ENCODE measurements at regions not wholly inside any gene's neighbourhood (a gene's known extent, or its start where the extent isn't known, plus 50 kb on each side); places are given as distances from the start of the nearest gene placed in this dataset.

DNA sequence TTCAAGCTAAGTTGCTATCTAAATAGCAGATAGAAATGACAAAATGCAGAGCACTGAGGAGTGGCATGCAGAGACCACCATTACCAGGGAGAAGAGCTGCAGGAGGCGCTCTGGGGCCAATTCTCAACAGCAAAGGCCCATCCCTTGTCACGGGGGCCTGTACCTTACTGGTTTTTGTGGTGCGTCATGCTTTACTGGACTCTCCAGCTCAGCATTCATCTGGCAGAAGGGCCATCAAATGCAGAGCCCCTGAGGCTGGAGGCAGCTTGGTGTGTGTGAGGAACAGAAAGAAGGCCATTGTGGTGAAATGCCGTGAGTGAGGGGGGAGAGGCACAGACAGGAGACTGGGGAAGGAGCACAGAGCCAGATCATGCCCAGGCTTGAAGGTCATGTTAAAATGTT, 56.5 kb upstream of the NAV2 start:
- Histone ChIP-seq H3K9ac (ENCODE audit: low read depth, low read length) (no peak overlapping the region), H3K9me3 (ENCODE audit: insufficient read depth, low read length, severe bottlenecking) (no peaks in the 10 kb centered on the region), H3K27me3 (ENCODE audit: insufficient read depth, low read length, poor library complexity) (no peaks in the 10 kb centered on the region), H3K4me1 (ENCODE audit: insufficient read depth, low read length) (no peaks in the 10 kb centered on the region), H3K4me2 (ENCODE audit: insufficient read depth, low read length) (no peak overlapping the region), H3K36me3 (ENCODE audit: insufficient read depth, low read length) (no peaks in the 10 kb centered on the region), H3K4me3 (ENCODE audit: low read depth in 1 of 2, low read length in 2 of 2) (no peak overlapping the region), H3K27ac (ENCODE audit: low read length) (no peak overlapping the region), H3K79me2 (ENCODE audit: insufficient read depth, low read length) (no peaks in the 10 kb centered on the region), H4K20me1 (ENCODE audit: insufficient read depth, low read length) (no peaks in the 10 kb centered on the region), H2AFZ (ENCODE audit: low read depth, low read length) (no peak overlapping the region)
- no peak for TF ChIP-seq EZH2 (IDR thresholded peaks at IDR 0.05; ENCODE audit: borderline replicate concordance, low read depth, low read length, severe bottlenecking)
- TF ChIP-seq, protein P1, sequence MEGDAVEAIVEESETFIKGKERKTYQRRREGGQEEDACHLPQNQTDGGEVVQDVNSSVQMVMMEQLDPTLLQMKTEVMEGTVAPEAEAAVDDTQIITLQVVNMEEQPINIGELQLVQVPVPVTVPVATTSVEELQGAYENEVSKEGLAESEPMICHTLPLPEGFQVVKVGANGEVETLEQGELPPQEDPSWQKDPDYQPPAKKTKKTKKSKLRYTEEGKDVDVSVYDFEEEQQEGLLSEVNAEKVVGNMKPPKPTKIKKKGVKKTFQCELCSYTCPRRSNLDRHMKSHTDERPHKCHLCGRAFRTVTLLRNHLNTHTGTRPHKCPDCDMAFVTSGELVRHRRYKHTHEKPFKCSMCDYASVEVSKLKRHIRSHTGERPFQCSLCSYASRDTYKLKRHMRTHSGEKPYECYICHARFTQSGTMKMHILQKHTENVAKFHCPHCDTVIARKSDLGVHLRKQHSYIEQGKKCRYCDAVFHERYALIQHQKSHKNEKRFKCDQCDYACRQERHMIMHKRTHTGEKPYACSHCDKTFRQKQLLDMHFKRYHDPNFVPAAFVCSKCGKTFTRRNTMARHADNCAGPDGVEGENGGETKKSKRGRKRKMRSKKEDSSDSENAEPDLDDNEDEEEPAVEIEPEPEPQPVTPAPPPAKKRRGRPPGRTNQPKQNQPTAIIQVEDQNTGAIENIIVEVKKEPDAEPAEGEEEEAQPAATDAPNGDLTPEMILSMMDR (IDR thresholded peaks at IDR 0.05; ENCODE audit: borderline replicate concordance, extremely low read depth, low read length, poor library complexity, severe bottlenecking): no peak
- ATAC-seq (ENCODE audit: insufficient read depth, low read depth) (no peak), DNase-seq (no peak)

DNA sequence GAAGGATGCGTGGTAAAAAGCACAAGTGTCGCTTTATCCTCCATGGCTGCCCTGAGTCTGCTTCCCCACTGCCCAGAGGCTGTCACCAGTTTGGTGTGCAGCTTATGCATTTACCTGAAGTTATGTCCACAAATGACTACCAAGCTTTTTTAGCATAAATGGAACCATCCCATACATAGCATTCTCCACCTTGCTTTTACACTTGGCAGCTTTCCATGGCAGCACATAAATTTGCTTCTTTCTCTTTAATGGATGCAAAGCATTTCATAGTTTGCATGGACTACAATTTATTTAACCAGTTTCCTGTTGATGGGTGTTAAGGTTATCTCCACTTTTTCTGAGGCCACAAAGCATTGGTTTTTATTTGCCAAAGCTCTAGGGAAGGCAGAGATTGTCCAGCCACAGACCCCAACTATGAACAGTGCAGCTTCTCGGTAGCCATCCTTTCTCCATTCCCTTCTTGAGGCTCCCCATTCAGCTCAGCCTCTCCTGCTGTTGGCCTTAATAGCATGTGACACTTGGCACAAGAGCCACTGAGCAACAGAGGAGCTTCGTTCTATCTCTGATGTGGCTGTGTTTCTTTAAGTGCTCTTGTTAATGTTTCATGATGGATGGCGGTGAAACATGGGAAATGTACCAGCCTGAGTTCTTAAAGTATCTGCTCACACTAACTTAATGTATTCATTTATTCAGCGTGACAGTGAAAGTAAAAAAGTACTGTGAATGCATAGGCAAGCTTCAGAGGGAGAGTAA, 59.8 kb upstream of the NAV2 start:
- H4K20me1 ChIP-seq (ENCODE audit: insufficient read depth, low read length): no peaks in the 10 kb centered on the region
- H3K79me2 ChIP-seq (ENCODE audit: insufficient read depth, low read length): no peaks in the 10 kb centered on the region
- H3K9me3 ChIP-seq (ENCODE audit: insufficient read depth, low read length, severe bottlenecking): no peaks in the 10 kb centered on the region
- no peak overlapping the region for H3K27ac ChIP-seq (ENCODE audit: low read length)
- H3K4me2 ChIP-seq (ENCODE audit: insufficient read depth, low read length): no peak overlapping the region
- no peaks in the 10 kb centered on the region for H3K4me1 ChIP-seq (ENCODE audit: insufficient read depth, low read length)
- no peaks in the 10 kb centered on the region for H3K36me3 ChIP-seq (ENCODE audit: insufficient read depth, low read length)
- H3K4me3 ChIP-seq (ENCODE audit: low read depth in 1 of 2, low read length in 2 of 2): no peak overlapping the region
- ATAC-seq (ENCODE audit: insufficient read depth, low read depth) (no peak), DNase-seq (no peak)
- H3K9ac ChIP-seq (ENCODE audit: low read depth, low read length): no peak overlapping the region
- no peak overlapping the region for H2AFZ ChIP-seq (ENCODE audit: low read depth, low read length)
- H3K27me3 ChIP-seq (ENCODE audit: insufficient read depth, low read length, poor library complexity): no peaks in the 10 kb centered on the region
- TF ChIP-seq, protein P1 (IDR thresholded peaks at IDR 0.05; ENCODE audit: borderline replicate concordance, extremely low read depth, low read length, poor library complexity, severe bottlenecking): no peak
- no peak for TF ChIP-seq EZH2 (IDR thresholded peaks at IDR 0.05; ENCODE audit: borderline replicate concordance, low read depth, low read length, severe bottlenecking)

DNA sequence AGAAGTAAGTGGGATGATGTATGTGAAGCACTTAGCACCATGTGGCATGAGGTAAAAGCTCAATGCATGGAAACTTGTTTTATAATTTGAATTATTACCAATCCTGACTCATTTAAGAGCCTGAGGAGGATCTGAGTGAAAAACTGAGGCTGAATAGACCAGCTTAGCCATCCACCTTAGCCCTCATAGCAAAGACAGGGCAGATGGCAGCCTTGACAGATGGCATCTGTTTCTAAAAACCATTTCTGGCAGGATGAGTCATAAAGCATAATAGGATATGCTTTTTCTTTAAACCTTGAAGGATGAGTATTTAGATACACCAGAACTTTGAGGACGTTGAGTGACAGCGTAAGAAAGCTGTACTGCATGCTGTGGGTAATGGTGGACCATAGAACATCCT, 61.0 kb upstream of the NAV2 start:
- no peak for DNase-seq
- Histone ChIP-seq H3K9me3 (ENCODE audit: insufficient read depth, low read length, severe bottlenecking) (no peaks in the 10 kb centered on the region), H3K27me3 (ENCODE audit: insufficient read depth, low read length, poor library complexity) (peaks cover 3% of the 10 kb centered on the region), H3K9ac (ENCODE audit: low read depth, low read length) (no peak overlapping the region), H3K4me2 (ENCODE audit: insufficient read depth, low read length) (no peak overlapping the region), H3K36me3 (ENCODE audit: insufficient read depth, low read length) (no peaks in the 10 kb centered on the region), H4K20me1 (ENCODE audit: insufficient read depth, low read length) (no peaks in the 10 kb centered on the region), H3K79me2 (ENCODE audit: insufficient read depth, low read length) (no peaks in the 10 kb centered on the region), H2AFZ (ENCODE audit: low read depth, low read length) (no peak overlapping the region), H3K27ac (ENCODE audit: low read length) (no peak overlapping the region), H3K4me3 (ENCODE audit: low read depth in 1 of 2, low read length in 2 of 2) (no peak overlapping the region), H3K4me1 (ENCODE audit: insufficient read depth, low read length) (no peaks in the 10 kb centered on the region)
- TF ChIP-seq, protein P1 (IDR thresholded peaks at IDR 0.05; ENCODE audit: borderline replicate concordance, extremely low read depth, low read length, poor library complexity, severe bottlenecking): no peak
- no peak for TF ChIP-seq EZH2 (IDR thresholded peaks at IDR 0.05; ENCODE audit: borderline replicate concordance, low read depth, low read length, severe bottlenecking)
- ATAC-seq (ENCODE audit: insufficient read depth, low read depth): no peak
